ENCODE measurements at regions not wholly inside any gene's neighbourhood (a gene's known extent, or its start where the extent isn't known, plus 50 kb on each side); places are given as distances from the start of the nearest gene placed in this dataset.
"Not testable (repeated sequence)": the region's sequence is repeated elsewhere in the genome, so short reads cannot be mapped to it uniquely, and the experiment has no call there.

DNA sequence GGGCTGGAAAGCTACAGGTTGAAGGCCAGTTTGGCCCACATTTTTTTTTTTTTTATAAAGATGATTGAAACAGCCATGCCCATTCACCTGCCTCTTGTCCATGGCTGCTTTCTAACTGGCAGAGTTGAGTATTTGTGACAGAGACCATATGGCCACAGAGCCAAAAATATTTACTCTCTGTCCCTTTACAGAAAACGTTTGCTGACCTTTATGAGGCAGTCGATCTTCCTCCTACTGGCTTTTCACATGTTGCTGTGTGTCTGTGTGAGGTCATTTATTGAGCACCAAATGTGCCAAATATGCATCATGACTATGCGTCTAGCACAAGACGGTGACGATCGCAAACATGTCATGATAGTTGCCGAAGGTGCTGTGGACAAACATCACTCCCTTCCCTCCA lies 200.6 kb upstream of the FRG1 start:
- not testable (repeated sequence) for DNase-seq

DNA sequence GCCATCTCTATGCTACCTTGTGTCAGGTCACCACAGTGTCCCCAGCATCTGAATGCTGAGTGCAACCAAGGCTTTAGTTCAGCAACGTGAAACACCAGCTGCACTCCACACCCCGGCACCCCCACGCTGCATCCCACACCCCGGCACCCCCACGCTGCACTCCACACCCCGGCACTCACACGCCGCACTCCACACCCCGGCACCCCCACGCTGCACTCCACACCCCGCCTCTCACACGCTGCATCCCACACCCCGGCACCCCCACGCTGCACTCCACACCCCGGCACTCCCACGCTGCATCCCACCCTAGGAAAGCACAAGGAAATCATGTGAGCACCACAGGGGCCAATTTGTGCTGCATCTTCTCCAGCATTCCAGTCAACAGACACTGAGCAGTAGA lies 199.8 kb upstream of the FRG1 start:
- DNase-seq = no peak

DNA sequence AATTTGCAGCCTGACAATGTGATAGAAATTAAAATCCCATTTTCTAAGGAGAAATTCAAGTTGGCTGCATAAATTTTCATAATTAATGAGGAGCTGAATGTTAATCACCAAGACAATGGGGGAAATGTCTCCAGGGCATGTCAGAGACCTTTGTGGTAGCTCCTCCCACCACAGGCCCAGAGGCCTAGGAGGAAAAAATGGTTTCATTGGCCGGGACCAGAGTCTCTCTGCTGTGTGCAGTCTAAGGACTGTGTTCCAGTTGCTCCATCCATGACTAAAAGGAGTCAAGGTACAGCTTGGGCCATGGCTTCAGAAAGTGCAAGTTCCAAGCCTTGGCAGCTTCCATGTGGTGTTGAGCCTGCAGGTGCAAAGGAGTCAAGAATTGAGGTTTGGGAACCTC lies 187.6 kb upstream of the FRG1 start:
- DNase-seq = not testable (repeated sequence)

DNA sequence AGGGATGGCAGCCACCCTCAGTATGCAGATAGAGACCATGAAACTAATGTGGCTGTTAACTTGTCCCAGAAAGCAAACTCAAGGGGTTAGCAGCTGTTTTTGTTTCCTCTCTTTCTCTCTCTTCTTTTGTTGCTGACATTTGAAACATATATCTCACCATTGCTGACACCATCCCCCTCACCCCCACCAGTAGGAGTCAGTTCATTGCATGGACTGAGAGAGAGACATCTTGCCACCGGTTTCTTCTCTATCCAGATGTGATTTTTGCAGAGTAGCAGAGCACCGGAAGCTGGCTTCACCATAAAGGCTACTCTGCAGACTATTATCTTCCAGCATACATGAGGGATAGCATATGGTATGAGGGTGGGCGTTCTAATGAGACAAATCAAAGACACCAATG lies 177.1 kb upstream of the FRG1 start:
- DNase-seq = no peak

DNA sequence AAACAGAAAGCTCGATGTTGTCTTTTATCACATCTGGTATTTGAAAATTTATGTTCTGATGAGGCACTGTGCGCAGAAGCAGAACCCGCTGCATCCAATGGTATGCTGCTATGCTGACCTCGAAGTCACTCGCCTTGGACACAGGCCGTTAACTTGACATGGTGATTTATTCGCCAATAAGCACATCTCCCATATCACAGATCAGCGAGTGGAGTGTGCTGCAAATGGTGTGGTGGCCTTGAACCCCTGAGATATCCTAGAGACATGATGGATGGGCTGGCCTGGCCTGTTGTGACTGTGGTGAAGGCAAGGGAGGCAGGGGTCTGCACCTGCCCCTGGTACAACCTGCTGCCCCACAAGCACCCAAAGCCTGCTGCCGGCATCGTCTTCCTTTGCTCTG lies 175.4 kb upstream of the FRG1 start:
- DNase-seq = no peak

DNA sequence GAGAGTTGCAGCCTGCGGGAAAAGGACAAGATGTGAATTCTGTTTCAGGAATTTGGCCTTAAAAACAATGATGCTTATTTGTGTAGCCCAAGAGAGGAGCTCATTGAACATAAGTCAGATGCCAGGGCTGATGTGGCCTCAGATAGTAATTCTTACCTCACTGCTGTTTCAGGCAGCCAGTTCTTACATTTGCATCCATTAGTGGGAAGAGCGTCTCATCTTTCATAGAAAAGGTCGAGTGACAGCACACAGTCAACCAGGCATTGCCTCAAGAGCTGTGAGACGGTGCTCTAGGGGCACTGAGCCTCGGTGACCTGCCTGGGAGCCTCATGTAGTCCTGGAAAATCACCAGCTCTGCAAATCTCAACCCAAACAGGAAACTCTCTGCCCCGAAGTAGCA lies 174.9 kb upstream of the FRG1 start:
- DNase-seq = no peak

DNA sequence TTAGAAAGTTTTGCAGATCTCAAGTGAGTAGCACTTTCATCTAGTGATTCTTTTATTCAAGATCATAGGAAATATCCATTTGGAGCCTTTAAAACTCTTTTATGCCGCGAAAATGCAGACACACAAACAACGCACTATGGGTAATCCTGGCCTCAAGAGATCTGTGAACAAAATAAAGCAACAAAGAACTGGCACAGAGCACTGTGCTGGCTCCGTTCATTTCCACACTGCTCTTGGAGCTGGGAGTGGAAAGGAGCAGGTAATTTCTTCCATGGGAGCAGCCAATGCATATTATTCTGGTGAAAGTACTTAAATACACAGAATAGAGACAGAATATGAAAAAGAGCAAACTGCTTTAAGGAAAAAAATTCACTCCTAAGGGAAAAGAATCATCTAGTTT lies 172.7 kb upstream of the FRG1 start:
- DNase-seq = no peak

DNA sequence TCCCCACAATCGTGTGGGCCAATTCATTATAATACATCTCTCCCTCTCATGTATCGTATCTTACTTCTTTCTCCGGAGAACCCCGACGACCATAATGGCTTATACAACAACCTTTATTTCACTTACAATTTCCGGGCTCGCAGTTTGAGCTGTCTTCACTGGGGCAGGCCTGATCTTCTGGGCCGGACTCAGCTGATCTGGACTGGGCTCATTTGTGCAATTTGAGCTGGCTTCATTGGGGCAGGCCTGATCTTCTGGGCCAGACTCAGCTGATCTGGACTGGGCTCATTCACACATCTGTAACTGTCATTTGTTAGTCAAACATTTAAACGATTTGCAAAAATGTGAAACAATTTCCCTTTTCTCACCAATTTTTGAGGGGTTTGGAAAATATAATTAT lies 171.5 kb upstream of the FRG1 start:
- no peak for DNase-seq

DNA sequence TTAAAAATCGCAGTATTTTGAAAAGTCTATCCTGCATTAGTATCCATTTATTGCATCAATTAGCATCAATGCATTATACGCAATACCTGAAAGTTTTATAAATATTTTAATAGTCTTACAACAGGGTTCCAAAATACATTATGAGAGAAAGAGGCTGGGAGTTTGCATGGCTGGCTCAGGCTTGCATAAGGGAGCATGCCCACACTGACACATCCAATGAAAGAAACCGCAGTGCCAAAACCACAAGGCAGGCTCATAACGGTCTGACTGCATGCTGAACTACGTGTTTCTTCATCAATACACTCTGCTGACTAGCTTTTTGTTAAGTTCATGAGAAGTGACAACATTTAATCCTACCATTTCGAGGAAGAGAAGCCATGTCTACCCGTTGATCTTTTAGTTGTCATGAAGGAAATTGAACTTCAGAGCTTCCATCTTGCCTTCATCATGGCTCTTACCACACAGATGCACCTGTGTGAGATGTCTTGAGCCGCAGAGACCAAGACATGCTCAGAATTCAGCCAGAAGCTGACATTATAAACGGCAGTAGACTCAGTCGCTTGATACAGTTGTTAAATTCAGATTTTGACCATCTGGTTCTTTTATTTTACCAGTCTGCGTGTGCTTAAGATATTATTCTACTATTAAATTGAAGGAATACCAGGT lies 168.8 kb upstream of the FRG1 start:
- DNase-seq = no peak

DNA sequence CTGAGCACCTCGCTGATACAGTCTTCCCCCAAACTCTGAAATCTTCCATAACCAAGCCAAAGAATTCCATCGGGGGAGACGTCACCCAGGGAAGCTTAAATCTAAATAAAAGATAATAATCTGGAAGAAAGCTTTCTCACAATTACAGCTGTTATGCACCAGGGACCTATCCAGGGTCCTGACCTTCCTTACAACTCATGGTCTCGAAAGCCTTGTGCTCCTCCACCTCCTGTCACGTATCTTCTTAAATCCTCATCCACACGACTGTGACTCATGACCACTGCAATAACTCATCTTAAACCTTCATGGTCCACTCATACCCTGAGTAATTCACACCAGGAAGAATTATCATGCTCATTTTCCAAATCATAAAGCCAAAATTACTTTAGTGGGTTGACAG lies 166.8 kb upstream of the FRG1 start:
- DNase-seq = no peak

DNA sequence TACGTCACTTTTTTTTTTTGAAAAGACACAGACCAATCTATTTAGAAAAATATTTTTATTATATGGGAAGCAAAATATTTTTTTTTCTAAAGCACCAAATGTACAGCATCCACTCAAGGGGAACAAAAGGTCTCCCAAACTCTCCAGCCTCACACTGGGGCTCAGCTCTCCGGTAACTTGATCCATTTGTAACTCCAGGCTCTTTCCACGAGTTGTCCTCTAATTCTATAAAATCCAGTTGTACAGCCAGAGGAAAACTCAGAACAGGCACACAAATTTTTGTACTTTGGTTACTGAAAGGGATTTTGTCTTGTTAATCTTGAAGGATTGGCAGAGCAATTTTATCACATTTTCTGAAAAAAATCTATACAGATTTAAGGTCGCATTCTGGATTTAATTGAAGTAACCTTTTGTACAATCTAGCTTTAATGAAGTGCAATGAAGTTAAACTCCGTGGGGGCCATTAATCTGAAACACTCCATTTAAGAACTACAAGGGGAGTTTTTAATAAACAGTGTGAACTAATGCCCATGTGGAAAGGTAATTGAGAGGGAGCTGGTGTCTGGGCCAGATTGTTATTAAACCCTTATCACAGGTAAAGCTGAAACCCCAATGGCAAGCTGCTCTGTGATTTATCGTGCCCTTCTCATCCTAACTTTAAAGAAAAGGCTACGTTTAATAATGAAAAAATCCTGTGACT lies 161.2 kb upstream of the FRG1 start:
- DNase-seq = no peak

DNA sequence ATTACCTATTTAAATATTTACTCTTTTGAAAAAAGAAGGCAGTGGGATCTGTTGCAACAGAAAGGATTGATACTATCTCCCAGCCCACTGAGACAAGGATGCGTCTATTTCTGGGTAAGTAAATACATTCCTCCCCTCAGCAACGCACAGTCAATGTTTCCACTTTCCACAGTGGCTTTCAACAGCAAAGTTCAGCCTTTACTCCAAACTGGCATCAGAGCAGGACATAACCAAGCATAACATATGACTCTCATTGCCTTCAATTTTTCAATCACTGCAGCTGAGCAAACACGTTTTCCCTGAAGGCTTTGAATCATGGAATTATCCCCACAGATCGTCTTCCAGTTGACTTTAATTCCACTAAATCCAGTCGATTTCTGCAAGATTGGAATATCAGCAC lies 160.3 kb upstream of the FRG1 start:
- DNase-seq = no peak

DNA sequence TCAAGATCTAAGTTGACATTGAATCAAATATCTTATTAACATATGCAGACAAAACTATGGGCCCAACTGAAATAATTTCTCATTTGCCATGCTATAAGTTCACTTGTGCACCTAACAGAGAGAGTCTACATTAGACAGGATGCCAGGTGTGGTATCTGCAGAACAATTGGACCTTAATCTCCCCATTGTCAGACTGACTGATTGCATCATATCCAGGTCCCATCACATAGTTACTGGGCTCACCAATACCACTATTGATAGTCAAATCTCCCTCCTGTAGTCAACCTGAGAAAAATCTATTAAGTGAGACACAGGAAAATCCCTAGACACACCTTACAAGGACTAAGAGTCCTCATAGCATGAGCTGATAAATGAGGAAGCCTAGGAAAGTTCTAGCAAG lies 156.0 kb upstream of the FRG1 start:
- DNase-seq = no peak

DNA sequence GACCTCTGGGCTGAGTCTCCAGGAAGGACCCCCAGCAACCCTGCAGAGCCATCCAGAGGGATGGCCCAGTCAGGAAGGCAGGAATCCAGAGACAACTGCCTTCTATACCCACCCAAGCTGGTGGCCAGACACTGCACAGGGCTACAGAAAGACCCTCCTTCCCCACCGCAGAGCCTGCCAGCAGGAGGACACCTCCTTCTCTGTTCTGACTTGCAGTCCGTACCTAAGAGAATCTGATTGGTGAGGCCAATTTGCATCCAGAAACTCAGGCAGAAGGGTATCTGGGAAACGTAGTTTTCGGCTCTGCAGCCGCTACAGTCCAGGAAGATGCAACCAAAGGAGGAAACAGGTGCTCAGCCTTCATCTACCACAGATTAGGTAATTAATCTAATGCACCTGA lies 155.4 kb upstream of the FRG1 start:
- no peak for DNase-seq

DNA sequence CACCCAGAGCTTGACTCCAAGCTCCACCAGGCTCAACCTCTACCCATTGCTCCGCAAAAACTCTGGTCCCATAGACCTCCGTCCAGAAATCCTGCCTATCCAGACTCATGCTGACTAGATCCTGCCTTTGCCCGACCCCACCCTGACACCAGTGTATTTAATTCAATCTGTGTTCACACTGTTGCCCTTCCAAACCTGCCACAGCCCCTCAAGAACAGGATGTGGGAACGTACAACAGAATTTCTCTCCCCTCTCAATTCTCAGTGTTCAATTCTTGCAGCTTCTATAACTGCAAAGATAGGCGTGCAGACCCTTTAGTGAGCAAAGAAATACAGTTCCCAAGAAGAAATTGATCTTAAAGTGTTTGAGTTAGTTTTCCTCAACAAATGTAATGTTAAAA lies 154.2 kb upstream of the FRG1 start:
- DNase-seq = no peak

DNA sequence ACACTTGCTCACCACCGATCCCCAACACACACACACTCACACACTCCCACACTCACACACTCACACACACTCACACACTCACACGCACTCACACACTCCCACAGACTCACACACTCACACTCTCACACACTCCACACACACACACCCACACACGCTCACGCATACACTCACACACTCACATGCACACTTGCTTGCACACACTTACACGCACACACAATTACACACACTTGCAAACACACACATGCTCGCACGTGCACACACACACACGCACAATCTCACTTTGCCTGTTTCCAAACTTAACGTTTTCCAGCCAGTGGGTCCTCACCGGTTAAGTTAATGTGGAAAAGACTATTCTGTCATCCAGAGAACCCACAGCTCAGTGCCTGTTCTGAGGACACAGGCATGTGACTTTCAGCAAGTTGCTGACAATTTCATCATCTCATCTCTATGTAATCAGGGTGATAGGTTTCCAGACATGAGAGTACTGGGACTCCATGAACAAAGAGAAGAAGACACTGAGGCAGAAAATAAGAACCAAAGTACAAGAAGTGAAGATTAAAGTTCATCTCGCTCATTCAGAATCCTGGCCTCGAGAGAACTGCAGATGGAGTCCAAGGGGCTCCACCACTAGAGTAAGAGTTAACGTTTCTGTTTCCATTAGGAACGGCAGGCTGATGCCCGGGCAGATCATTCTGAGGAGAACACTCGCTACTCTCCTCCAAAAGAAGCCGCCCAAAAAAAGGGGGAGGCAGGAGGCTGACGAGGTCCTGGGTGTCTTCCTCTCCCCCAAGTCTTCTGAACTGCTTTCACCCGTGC lies 153.2 kb upstream of the FRG1 start:
- no peak for DNase-seq

DNA sequence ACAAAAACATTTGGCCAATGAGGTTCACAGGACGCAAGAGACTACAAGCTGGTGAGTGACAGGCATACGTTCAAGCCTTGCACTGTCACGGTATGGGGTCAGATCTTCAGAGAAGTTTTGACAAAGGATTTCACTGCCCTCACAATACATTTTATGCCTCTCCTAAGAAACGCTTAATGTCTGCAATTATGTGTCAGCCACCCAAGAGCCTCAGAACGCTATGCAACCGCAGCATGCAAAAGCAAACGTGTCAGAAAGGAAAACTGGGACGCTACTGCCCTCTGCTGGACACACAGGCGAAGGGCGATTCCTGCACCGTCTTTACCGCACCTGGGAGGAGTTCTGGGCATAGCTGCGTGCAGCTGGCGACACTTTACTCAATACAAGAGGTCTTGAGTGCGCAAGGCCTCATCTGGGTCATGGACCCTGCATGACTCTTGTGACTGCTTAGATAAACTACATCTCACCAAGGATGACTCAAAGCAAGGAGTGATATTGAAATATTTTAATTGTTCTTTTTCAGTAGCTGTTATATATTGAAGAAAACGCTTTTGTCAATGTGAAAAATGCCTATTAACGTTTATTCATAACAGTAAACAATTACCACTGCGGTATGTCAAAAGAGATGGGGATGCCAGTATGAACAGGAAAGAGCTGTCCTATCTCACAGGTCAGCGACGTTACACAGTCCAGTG lies 147.6 kb upstream of the FRG1 start:
- DNase-seq = peak; percentile 45

DNA sequence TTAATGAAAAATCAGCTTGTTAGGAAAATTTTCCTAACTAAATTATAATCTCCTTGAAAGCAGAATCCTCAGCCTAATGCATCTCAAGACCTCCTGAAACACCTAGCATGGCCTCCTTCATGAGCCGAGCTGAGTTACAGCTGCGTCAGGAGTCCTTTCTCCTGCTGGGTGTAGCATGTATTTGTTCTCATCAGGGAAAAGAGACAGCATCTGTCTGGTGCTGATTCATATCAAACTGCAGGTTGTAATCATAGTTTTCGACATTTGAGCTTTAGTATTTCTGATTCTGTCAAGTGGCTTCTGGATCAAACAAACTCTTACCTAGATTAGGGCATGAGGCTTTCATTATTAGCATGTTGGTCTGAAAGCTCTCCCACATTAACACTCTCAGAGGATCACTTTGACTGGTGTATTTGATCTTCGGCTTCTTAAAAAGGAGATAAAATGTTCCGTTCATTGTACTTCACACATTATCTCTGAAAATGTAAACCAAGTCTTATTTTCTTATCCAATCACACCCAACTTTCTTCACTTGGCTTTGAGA lies 140.1 kb upstream of the FRG1 start:
- no peak for DNase-seq

DNA sequence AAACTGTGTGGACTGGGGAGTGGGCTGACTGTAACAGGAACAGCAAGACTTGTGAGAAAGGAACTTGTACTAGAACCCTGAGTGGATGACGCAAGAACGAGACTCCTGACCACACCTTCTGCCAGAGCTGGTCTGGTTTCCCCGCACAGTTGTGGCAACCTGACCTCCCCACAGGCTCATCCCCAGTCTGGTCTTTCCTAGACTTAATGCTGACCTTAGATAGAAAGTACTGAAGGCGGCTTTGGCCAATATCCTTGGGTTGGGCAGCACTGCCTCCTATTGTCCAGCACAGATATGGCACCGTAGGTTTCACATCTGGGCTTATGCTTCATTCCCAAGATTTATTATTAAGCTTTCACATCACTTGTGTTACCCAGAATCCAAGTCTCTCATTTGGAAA lies 137.8 kb upstream of the FRG1 start:
- DNase-seq = no peak

DNA sequence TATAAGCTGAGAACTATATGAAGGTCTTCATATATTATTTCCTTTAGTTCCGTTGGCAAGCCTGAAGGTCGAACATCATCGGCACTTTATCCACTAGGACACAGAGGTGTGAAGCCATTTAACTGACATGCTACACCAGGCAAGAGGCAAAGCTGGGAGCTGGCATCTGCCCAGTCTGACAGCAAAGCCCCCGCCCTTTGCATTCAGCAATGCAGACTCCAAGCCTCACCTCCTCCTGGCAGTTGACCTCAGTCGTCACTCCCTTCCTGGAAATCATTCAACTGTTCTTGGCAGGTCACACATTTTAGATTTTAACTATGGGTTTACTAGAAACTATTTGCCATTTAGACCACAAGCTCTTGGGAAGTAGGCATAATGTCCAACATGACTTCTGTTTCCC lies 135.8 kb upstream of the FRG1 start:
- DNase-seq = no peak

DNA sequence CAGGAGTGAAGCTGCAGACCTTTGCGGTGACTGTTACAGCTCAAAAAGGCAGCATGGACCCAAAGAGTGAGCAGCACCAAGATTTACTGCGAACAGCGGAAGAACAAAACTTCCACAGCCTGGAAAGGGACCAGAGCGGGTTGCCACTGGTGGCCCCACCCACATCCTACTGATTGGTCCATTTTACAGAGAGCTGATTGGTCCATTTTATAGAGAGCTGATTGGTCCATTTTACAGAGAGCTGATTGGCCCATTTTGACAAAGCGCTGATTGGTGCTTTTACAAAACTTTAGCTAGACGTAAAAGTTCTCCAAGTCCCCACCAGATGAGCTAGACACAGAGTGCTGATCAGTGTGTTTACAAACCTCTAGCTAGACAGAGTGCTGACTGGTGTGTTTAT lies 134.2 kb upstream of the FRG1 start:
- DNase-seq = no peak

DNA sequence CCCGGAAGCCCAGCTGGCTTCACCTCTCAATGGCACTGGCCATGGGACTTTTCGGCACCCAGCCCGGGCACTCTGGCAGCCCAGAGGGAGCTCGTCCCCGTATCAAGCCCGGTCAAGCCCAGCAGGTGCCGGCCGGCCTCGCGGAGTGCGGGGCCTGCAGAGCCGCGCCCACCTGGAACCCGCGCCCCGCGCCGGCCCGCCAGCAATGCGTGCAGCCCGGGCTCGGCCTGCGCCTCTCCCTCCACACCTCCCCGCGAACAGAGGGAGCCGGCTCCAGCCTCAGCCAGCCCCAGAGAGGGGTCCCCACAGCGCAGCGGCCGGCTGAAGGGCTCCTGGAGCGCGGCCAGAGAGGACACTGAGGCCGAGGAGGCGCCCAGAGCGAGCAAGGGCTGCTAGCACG lies 133.6 kb upstream of the FRG1 start:
- DNase-seq = no peak

DNA sequence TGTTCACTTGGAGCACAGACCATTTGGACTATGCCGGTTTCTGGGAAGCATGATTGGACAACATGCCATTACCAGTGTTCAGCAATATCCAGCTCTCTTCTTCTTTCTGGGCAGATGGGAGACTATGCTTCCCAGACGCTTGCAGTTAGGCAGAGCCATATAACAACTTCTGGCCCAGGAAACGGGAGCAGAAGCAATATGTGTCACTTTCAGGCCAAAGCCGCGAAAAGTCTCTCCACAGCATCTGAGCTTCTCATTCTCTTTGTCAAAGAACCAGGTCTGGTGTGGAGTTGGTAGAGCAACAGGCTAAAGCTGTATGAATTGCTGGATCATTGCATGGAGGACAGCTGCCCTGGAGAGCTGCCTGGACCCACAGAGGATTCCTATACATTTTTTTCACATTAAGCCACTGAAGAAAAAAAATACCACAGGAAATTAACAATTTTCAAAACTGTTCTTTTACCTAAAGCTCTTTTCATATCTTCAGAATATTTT lies 131.4 kb upstream of the FRG1 start:
- DNase-seq = no peak

Measured in NCI-H2029 treated with DMSO at 0.1 percent for 48 hours (cell line).